ENCODE measurements at regions not wholly inside any gene's neighbourhood (a gene's known extent, or its start where the extent isn't known, plus 50 kb on each side); places are given as distances from the start of the nearest gene placed in this dataset.
"Not testable (repeated sequence)": the region's sequence is repeated elsewhere in the genome, so short reads cannot be mapped to it uniquely, and the experiment has no call there.

DNA sequence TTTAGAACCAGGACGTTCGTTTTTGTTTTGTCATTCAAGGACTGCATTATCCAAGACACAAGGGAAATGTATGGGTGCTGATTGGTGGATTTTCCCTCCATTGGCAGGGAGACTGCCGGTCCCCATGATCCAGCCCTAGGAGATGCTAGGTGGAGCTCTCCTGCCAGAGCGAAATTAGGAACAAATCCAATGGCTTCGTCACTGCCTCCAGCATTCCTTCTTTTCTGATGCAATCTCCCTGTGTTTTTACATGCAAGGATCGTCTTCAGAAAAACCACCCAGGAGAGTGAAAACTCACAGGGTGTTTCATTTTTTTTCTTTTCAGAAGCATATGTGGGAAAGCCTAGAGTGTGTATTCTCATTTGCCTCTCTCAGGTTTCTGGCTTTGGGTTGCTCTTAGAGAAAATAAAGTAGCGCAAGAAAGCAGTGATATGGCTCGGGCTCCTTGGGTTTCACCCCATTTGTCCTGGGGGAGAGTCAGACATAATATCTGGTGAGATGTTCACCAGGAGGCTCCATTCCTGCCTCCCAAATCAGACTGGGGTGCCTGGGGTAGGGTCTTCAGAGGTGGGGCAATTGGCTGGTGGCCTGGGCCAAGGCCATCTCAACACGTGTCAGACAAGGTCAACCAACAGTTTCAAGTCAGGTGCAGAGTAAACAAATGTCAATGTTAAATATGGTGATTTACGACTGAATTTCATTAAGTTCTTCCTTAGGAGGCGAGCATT lies 450.9 kb upstream of the MKI67 start:
- Mint-ChIP-seq H3K4me3 (ENCODE audit: low read depth) (no peak overlapping the region), H3K4me1 (ENCODE audit: low read depth) (no peaks in the 10 kb centered on the region), H3K36me3 (ENCODE audit: low read depth) (no peaks in the 10 kb centered on the region), H3K27ac (no peak overlapping the region), H3K9me3 (no peaks in the 10 kb centered on the region), H3K27me3 (ENCODE audit: low read depth) (no peaks in the 10 kb centered on the region)
- intact Hi-C loops (cut with micrococcal nuclease): no loop called here
- no peak for DNase-seq (ENCODE audit: low spot score)

DNA sequence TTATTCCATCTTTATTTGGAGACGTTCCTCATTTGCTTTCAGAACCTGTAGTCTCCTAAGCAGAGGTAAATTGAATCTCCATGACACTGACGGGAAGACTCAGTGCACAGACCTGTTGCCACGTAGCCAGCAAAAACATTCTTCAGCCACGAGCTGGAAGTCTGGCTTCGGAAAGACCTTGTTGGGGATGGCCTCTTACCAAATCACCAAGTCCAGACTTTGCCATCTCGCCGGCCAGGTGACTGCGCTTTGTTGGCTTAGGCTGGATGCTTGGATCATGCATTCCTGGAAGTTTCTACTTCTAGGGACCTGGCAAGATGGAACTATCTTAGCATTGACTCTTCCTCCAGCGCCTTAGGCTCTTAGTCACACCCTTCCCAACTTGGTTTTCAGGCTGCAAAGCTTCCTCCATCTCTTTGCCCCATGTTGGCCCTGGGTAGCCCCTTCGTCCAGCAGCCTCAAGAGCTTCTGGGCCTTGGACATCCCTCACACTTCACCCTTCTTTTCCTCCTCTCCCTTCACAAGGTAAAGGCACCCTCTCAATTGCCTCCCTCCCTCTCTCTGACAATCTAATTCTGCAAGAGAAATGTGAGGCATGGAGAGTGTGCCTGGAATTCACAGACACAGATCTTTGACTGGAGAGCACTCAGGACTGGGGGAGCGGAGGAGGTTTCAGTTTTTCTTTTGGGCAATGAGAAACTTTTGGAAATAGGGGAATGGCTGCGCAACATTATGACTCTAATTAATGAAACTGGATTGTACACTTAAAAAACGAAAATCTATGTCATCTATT lies 451.9 kb upstream of the MKI67 start:
- Mint-ChIP-seq H3K9me3 (no peaks in the 10 kb centered on the region), H3K36me3 (ENCODE audit: low read depth) (no peaks in the 10 kb centered on the region), H3K27ac (no peak overlapping the region), H3K4me3 (ENCODE audit: low read depth) (no peak overlapping the region), H3K4me1 (ENCODE audit: low read depth) (no peaks in the 10 kb centered on the region), H3K27me3 (ENCODE audit: low read depth) (no peaks in the 10 kb centered on the region)
- DNase-seq (ENCODE audit: low spot score): no peak
- intact Hi-C loops (cut with micrococcal nuclease): no loop called here

DNA sequence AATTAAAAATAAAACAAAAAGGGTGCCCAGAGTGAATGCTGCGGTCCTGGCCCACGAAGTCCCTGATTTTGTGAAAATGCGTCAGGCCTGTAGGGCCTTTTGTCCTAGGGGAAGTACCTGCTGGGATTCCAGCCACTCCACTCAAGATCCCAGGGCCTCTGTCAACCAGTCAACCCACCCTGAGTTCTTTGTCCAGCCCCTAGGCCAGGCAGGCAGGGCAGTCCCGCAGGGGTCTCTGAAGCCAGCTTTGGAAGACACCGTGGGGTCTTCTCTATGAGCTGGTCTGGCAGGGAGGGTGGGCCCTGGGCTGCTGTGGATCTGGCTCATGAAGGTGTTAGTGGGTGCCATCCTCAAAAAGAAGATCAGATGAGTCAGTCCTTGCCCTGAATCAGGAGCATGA lies 452.5 kb upstream of the MKI67 start:
- intact Hi-C loops (cut with micrococcal nuclease): no loop called here
- no peaks in the 10 kb centered on the region for H3K36me3 Mint-ChIP-seq (ENCODE audit: low read depth)

DNA sequence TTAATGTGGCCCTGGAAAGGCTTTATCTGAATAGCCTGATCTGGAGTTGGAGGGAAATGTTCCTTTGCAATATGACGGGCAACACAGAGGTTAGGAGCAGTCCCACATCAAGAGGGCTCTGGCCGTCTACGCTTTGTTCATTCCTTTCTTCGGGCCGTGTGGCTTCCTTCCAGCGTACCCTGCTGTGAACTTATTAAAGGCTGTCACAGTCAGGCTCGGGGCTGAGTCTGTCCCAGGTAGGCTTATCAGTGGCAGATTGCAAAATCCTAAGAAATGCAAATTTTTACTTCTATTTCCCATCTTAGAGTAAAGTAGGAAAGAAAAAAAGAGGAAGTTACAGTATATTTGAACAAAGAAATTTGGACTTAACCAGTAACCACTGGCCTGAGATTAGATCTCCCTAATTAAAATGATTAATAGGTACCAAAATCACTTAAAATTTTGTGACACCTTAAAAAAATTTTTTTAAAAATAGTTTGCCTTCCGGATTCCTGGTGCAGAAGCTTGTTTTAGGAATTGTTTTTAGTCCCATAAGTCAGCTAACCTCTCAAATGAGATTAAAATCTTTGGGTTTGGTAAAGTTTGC lies 453.1 kb upstream of the MKI67 start:
- H3K27ac Mint-ChIP-seq: no peak overlapping the region
- H3K4me3 Mint-ChIP-seq (ENCODE audit: low read depth): no peak overlapping the region
- no peaks in the 10 kb centered on the region for H3K27me3 Mint-ChIP-seq (ENCODE audit: low read depth)
- intact Hi-C loops (cut with micrococcal nuclease): no loop called here
- H3K9me3 Mint-ChIP-seq: peaks cover 6% of the 10 kb centered on the region
- no peaks in the 10 kb centered on the region for H3K36me3 Mint-ChIP-seq (ENCODE audit: low read depth)
- no peak for DNase-seq (ENCODE audit: low spot score)
- no peaks in the 10 kb centered on the region for H3K4me1 Mint-ChIP-seq (ENCODE audit: low read depth)

More for the DNA sequence above, 452.5 kb upstream of the MKI67 start:
- H3K27me3 Mint-ChIP-seq (ENCODE audit: low read depth): no peaks in the 10 kb centered on the region
- H3K4me1 Mint-ChIP-seq (ENCODE audit: low read depth): no peaks in the 10 kb centered on the region
- no peak overlapping the region for H3K27ac Mint-ChIP-seq
- no peak overlapping the region for H3K4me3 Mint-ChIP-seq (ENCODE audit: low read depth)
- DNase-seq (ENCODE audit: low spot score): no peak
- H3K9me3 Mint-ChIP-seq: peaks cover 5% of the 10 kb centered on the region

DNA sequence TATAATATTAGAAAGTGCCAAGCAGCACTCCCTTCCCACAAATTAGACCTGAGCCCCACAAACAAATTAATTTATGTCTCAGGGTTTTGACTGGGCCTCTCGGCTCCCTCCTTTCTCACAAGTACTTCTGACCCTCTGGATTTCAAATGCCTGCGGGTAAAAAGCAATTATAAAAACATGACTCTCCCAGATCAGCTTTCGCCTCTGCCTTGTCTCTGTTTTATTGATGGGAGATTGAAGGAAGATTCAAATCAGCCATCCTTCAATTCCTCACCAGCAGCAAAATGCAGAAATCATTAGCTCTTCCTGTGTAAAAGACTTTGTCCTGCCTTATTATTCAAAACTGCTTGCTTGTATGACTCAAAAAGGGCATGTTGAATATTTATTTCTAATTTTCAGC lies 453.7 kb upstream of the MKI67 start:
- intact Hi-C loops (cut with micrococcal nuclease): no loop called here
- no peak overlapping the region for H3K4me3 Mint-ChIP-seq (ENCODE audit: low read depth)
- H3K4me1 Mint-ChIP-seq (ENCODE audit: low read depth): no peaks in the 10 kb centered on the region
- DNase-seq (ENCODE audit: low spot score): no peak
- H3K27ac Mint-ChIP-seq: no peak overlapping the region
- H3K36me3 Mint-ChIP-seq (ENCODE audit: low read depth): no peaks in the 10 kb centered on the region
- peaks cover 6% of the 10 kb centered on the region for H3K9me3 Mint-ChIP-seq
- H3K27me3 Mint-ChIP-seq (ENCODE audit: low read depth): no peaks in the 10 kb centered on the region

DNA sequence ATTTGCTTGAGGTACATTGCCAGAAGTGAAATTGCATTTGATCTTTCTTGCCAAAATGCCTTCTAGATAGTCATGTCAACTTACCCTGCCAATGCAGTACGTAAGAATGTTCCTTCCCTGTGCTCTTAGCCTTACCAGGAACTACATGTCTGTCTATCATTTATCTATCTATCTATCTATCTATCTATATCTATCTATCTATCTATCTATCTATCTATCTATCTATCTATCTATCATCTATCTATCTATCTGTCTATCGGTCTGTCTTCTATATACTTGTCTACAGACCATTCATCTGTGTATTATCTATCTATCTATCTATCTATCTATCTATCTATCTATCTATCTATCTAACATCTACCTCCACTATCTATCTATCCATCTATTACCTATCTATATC lies 456.9 kb upstream of the MKI67 start:
- H3K4me3 Mint-ChIP-seq (ENCODE audit: low read depth); intact Hi-C loops (cut with micrococcal nuclease); H3K4me1 Mint-ChIP-seq (ENCODE audit: low read depth); H3K27ac Mint-ChIP-seq; H3K36me3 Mint-ChIP-seq (ENCODE audit: low read depth); H3K27me3 Mint-ChIP-seq (ENCODE audit: low read depth); H3K9me3 Mint-ChIP-seq; DNase-seq (ENCODE audit: low spot score): not testable (repeated sequence)

DNA sequence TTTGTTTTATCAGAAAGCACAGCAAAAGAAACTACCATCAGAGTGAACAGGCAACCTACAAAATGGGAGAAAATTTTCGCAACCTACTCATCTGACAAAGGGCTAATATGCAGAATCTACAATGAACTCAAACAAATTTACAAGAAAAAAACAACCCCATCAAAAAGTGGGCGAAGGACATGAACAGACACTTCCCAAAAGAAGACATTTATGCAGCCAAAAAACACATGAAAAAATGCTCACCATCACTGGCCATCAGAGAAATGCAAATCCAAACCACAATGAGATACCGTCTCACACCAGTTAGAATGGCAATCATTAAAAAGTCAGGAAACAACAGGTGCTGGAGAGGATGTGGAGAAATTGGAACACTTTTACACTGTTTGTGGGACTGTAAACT lies 460.4 kb upstream of the MKI67 start:
- H3K36me3 Mint-ChIP-seq (ENCODE audit: low read depth); intact Hi-C loops (cut with micrococcal nuclease); DNase-seq (ENCODE audit: low spot score); H3K4me3 Mint-ChIP-seq (ENCODE audit: low read depth); H3K27me3 Mint-ChIP-seq (ENCODE audit: low read depth); H3K27ac Mint-ChIP-seq; H3K4me1 Mint-ChIP-seq (ENCODE audit: low read depth); H3K9me3 Mint-ChIP-seq: not testable (repeated sequence)

DNA sequence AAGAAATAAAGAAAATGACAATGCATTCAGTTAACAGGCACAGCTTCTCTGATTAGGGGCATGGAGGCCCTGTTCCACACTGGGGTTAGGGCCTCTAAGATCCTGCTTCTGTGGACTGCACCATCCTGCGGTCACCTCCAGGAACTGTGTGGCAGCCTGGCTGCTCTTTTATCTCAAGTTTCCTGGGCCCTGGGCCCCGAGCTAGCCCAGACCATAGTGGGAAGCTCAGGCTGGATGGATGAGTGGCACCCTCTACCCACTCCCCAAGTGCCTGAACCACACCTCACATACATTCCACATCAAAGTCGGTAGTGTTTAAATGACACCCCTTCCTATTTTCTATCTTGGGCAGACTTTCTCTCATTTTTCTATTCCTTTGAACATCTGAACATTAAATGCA lies 461.5 kb upstream of the MKI67 start:
- Mint-ChIP-seq H3K4me1 (ENCODE audit: low read depth) (no peaks in the 10 kb centered on the region), H3K36me3 (ENCODE audit: low read depth) (no peaks in the 10 kb centered on the region), H3K9me3 (peaks cover 6% of the 10 kb centered on the region), H3K4me3 (ENCODE audit: low read depth) (no peak overlapping the region), H3K27ac (no peak overlapping the region), H3K27me3 (ENCODE audit: low read depth) (no peaks in the 10 kb centered on the region)
- no peak for DNase-seq (ENCODE audit: low spot score)
- intact Hi-C loops (cut with micrococcal nuclease): no loop called here

DNA sequence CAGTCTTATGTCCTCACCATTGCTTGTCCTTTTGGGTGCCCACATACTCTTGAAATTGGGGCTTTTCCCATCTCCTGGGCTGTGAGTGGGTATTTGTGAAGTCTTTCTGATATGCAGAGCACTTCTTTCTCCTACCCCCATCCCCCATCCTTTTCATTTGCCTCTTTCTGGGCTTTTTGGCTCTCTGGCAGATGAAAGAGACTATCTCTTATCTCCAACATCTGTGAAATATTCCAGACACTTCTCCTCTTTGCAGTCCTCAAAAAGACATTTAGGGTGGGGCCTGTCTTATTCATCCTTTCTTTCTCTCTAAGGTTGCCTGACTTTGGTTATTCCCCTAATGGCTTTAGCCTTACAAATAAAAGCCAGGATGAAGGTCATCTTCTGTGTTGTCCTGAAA lies 462.2 kb upstream of the MKI67 start:
- H3K4me3 Mint-ChIP-seq (ENCODE audit: low read depth): no peak overlapping the region
- no peaks in the 10 kb centered on the region for H3K36me3 Mint-ChIP-seq (ENCODE audit: low read depth)
- H3K27me3 Mint-ChIP-seq (ENCODE audit: low read depth): no peaks in the 10 kb centered on the region
- peaks cover 4% of the 10 kb centered on the region for H3K9me3 Mint-ChIP-seq
- no peak for DNase-seq (ENCODE audit: low spot score)
- intact Hi-C loops (cut with micrococcal nuclease): no loop called here
- H3K27ac Mint-ChIP-seq: no peak overlapping the region
- no peaks in the 10 kb centered on the region for H3K4me1 Mint-ChIP-seq (ENCODE audit: low read depth)

DNA sequence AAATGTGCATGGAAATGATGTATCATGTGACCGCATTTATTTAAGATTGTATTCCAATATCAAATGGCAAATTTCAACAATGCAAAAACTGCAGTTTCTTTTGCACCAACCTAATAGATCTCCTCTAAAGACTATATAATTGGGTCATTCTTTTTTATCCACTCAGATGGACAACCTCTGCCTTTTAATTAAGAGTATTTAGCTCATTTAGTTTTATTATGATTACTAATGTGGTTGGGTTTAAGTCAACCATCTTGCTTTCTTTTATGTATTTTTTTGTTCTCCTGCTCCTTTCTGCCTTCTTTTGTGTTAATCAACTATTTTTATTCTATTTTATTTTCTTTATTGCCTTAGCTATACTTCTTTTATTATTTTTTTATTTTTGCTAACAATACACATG lies 468.5 kb upstream of the MKI67 start:
- no peak for DNase-seq (ENCODE audit: low spot score)
- intact Hi-C loops (cut with micrococcal nuclease): no loop called here
- Mint-ChIP-seq H3K27me3 (ENCODE audit: low read depth) (no peaks in the 10 kb centered on the region), H3K27ac (no peak overlapping the region), H3K4me1 (ENCODE audit: low read depth) (no peaks in the 10 kb centered on the region), H3K36me3 (ENCODE audit: low read depth) (no peaks in the 10 kb centered on the region), H3K9me3 (no peaks in the 10 kb centered on the region), H3K4me3 (ENCODE audit: low read depth) (no peak overlapping the region)

DNA sequence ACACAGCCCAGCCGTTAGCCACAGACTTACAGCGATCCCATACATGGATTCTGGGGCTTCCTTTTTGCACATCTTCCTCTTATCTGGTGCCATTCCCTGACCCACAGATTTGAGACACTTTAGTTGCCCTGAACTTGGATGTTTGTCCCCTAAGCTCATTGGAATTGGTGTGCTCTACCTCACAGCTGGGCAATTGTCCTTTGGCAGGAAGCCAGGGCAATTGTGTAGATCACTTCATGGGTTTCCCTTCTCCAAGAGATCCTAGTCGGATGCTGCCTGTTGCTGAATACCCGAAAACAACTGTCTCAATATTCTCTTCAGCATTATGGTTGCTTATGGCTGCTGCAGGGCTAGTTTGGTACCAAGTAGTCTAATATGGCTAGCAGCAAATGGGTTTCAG lies 470.7 kb upstream of the MKI67 start:
- no peaks in the 10 kb centered on the region for H3K4me1 Mint-ChIP-seq (ENCODE audit: low read depth)
- H3K27ac Mint-ChIP-seq: no peak overlapping the region
- no peaks in the 10 kb centered on the region for H3K27me3 Mint-ChIP-seq (ENCODE audit: low read depth)
- H3K9me3 Mint-ChIP-seq: no peaks in the 10 kb centered on the region
- intact Hi-C loops (cut with micrococcal nuclease): no loop called here
- no peak overlapping the region for H3K4me3 Mint-ChIP-seq (ENCODE audit: low read depth)
- DNase-seq (ENCODE audit: low spot score): no peak
- H3K36me3 Mint-ChIP-seq (ENCODE audit: low read depth): no peaks in the 10 kb centered on the region

DNA sequence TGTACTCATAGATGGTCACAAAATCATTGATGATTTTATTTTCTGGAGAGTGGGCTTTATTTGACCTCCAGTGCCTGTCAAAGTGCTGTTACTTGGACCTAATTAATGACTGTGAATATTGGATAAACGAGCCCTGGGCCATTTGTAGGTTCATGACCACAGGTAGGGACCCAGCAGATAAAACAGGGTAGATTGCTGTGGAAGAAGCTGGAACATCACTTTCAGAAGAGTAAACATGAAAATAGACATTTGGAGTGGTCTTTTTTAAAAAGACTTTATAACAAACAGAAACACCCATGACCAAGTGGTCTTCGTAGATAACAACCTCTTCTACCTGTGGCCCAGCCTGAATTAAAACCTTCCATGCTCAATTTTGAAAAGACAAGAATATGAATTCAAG lies 472.8 kb upstream of the MKI67 start:
- Mint-ChIP-seq H3K27ac (no peak overlapping the region), H3K9me3 (no peaks in the 10 kb centered on the region), H3K4me3 (ENCODE audit: low read depth) (no peak overlapping the region), H3K4me1 (ENCODE audit: low read depth) (no peaks in the 10 kb centered on the region), H3K27me3 (ENCODE audit: low read depth) (no peaks in the 10 kb centered on the region), H3K36me3 (ENCODE audit: low read depth) (no peaks in the 10 kb centered on the region)
- no peak for DNase-seq (ENCODE audit: low spot score)
- intact Hi-C loops (cut with micrococcal nuclease): no loop called here

DNA sequence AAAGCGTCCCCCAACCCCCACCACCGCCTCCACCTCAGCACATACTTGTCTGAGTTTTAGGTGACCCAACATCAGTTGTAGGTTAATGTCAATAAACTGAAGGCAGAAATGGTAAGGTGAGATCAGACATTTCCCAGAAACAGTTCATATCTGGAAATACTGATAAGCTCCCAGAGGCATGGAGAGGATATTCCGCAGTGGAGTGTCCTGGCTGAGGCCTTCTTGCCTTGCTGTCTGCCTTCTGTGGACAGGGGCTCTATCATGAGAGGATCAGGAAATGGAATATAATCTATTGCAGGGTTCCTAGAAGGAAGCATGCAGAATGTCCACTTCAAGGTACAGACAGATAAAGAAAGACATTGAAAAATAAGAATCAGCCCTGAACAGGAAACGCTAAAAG lies 473.3 kb upstream of the MKI67 start:
- Mint-ChIP-seq H3K9me3 (no peaks in the 10 kb centered on the region), H3K27ac (no peak overlapping the region), H3K4me3 (ENCODE audit: low read depth) (no peak overlapping the region), H3K27me3 (ENCODE audit: low read depth) (no peaks in the 10 kb centered on the region), H3K36me3 (ENCODE audit: low read depth) (no peaks in the 10 kb centered on the region), H3K4me1 (ENCODE audit: low read depth) (no peaks in the 10 kb centered on the region)
- intact Hi-C loops (cut with micrococcal nuclease): no loop called here
- no peak for DNase-seq (ENCODE audit: low spot score)

All from activated T-helper 2 cell treated with anti-CD3 and anti-CD28 coated beads, Interferon-gamma antibody, Interleukin-2, Interleukin-4, amounts not matched to agents 10 μg/mL and 5 μg/mL and 100 μg/mL, durations not matched to agents 14 hours and 24 hours and 36 hours (primary cell).